Myocyte (in vitro differentiated cells): ENCODE measurements at regions not wholly inside any gene's neighbourhood (a gene's known extent, or its start where the extent isn't known, plus 50 kb on each side); places are given as distances from the start of the nearest gene placed in this dataset.
A peak's percentile ranks its signal among the peaks of the same experiment; 100 is the strongest.

Source experiments
- DNase-seq: peaks from one replicate; pipeline ENCODE4 v3.0.0-alpha.2; 2012; ENCODE audit warnings: low read depth

DNA sequence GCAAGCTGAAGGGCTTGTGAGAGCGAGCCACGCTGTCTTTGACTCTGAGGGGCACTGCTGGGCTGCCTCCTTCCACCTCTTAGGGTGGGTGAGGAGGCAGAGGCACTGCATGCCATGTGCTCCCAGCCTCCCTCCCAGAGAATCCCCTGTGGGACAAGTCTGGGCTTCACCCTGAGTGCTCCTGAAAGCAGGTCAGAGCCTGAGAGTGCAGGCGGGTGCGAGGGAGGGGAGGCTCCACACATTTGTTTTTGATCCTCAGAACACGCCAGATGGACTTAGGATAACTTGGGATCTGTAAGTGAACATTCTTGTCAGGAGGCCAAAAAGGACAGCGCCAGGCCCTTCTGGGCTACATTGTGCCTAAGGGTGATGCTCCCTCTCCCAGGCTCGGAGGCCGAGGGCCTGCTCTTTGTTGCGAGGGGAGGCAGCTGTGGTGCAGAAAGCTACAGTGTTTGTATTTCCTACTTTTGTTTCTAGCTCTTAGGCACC lies 155.4 kb downstream of the TMX1 start:
- DNase-seq, result peak; percentile 95

- DNase-seq, result peak; percentile 91
These were observed 156.3 kb downstream of the TMX1 start for GRCh38 chr14:51396222-51396815.

DNA sequence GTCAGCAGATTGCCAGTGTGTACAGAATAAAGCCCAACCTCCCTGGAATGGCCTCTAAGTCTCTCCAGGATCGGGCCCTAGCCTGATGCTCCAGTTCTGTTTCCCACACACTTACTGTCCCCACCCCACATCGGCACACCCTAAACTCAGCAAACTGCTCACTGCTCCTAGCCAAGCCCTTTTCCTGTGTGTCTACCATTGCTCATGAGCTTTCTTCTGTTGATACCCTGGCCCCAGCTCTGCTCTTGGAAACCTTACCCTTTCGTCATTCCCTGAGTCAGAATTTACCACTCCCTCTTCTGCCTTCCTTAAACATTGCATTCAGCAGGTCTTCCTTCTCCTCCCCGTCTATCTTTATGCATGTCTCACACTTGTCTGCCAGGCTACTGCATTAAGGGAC lies 158.9 kb downstream of the TMX1 start:
- peak; percentile 61 for DNase-seq

DNA sequence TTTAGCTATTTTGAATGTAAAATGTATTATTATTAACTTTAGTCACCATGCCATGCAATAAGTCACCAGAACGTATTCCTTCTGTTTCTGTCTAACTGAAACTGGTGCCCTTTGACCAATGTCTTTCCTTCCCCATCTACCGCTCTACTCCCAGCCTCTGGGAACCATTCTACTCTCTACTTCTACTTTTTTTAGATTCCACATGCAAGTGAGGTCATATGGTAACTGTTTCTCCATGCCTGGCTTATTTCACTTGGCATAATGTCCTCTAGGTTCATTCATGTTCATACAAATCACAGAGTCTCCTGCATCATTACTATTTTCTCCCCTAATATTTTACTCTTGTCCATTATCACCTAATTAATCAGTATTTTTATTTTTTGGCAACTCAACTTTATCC lies 160.1 kb downstream of the TMX1 start:
- no peak for DNase-seq

DNA sequence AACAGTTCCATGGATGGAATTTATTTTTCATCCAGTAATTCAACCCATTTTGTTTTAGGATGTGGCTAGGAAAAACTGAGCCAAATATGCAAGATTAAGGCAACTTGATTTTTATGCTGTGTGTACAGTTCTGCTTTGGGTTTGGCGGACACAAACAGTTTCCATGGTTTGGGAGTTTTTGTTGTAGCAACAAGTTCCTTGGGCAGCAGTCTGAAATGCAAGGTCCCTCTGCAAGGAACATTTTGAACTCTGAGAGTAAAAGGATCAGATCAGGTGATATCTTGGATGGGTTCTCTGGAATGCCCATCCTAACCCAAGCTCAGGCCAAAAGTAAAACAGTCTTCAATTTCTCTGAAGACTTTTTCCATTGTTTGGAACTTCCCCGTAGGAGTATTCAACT lies 161.2 kb downstream of the TMX1 start:
- DNase-seq, result no peak

DNA sequence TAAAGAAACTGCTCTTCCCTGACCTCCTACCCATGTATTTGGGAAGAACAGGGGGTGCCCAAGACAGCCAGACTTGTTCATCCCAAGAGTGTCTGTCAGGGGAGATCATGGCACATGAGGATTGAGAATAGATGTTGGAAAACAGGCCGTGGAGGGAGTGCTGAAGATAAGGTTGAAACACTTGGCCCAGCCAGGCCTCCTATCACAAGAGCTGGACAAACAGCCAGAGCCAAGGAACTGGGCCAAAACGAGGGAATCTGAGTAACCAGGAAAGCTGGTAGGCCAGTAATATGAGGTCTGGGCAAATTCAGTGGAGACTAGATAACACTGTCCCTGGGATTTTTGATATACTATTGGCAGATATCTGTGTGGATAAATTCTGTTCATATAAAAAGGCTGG lies 161.7 kb downstream of the TMX1 start:
- no peak for DNase-seq

GRCh38 chr14:51410897-51411296 lies 170.8 kb downstream of the TMX1 start:
- DNase-seq, result no peak

DNA sequence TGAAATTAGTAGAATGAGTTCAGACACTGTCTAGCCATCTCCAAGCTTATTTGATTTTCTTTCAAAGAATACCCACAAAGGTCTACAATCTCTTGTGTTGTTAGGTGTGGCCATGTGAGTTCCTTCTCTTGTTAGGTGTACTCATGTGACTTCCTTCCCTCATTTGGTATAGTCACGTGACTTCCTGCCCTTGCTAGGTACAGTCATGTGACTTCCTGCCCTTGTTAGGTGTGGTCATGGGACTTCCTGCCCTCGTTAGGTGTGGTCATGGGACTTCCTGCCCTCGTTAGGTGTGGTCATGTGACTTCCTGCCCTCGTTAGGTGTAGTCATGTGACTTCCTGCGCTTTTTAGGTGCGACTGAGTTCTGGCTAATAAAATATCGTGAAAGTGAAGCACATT lies 179.6 kb downstream of the TMX1 start:
- no peak for DNase-seq

DNA sequence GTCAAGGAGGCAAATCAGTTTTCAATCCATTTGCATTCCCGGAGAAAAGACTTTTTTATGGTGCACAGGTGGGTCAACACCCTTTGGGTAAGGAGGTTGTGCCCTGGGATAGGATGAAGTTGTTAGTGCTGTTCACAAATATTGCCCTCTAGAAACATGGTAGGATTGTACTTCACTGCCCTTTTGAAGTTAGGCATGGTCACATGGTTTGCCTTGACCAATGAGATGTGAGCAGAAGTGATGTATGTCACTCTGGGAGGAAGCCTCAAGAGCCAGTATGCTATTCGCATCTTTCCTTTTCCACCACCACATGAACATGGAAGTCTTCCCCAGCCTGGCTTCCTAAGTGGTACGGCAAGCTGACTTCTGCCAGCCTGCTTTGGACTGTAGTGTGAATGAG lies 182.7 kb downstream of the TMX1 start:
- no peak for DNase-seq

GRCh38 chr14:51424041-51424440 lies 184.0 kb downstream of the TMX1 start:
- no peak for DNase-seq

- DNase-seq, result peak; percentile 85
These were observed 184.7 kb downstream of the TMX1 start for GRCh38 chr14:51424561-51425251.

DNA sequence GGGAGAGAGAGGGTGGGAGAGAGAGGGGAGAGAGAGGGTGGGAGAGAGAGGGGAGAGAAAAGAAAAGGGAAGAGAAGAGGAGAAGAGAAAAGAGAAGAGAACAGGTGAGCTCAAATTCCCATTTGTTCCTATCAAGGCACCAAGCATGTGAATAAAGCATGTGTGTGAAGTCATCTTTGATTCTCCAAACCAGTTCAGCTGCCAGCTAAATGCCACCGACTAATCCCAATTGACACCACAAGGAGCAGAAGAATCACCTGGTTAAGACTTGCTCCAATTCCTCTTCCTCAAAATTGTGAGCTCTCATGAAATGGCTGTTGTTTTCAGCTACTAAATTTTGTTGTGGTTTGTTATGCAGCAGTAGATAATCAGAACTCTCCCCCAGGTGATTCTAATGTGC lies 188.9 kb downstream of the TMX1 start:
- peak; percentile 84 for DNase-seq

DNA sequence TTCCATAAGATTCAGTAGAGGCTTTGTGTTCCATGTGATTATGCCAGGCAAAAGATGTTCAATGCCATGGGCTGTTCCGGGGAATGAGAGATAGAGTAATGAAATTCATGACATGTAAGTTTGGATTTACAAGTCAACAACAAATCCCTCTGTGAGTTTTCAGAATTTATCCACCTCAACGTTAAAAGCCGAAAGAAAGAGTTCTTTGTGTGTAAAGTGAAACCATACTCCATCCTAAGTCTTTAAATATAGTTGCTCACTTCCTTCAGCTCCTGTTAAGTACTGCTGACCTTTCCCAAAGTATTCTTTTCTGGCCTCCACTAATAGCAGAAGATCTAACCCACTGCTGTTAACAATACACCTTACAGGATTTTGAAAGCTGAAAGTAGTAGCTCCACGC lies 190.0 kb downstream of the TMX1 start:
- peak; percentile 57 for DNase-seq

DNA sequence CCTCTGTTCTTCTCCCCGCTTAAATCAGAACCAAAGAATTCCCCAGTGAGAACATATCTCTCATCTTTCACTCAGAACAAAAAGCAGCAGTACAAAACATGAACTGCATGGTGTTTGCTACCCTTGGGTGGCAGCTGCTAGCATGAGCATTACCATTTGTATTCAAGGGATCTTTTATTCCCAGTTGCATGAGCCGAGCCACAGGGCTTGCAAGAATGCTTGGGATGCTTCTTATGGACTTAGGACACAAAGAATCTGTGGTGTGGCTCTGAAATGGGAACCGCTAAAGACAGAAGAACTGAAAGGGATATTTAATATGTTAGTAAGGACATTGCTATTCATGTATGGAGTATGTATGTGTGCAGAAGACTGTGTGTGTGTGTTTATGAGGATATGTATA lies 190.6 kb downstream of the TMX1 start:
- peak; percentile 98 for DNase-seq

- no peak for DNase-seq
These were observed 191.1 kb downstream of the TMX1 start for GRCh38 chr14:51431033-51431709.

DNA sequence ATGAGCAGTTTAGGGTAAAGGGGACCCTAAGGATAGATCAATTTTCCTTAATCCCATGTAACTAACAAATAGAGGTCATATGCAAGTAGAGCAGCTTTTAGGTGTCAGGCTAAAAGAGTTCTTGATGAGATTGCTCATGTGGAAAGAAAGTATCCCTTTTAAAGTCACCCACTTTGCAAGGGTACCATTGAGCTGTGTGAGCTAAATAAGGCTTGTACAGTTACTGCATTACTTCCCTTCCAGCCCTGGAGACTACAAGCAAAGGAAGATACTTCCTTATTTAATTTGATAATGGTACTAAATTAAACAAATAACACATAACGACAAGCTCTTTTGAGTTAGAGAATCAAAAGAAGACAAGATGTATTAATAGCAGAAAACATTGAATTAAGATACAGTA lies 191.7 kb downstream of the TMX1 start:
- no peak for DNase-seq

GRCh38 chr14:51432302-51432948 lies 192.4 kb downstream of the TMX1 start:
- DNase-seq, result no peak

DNA sequence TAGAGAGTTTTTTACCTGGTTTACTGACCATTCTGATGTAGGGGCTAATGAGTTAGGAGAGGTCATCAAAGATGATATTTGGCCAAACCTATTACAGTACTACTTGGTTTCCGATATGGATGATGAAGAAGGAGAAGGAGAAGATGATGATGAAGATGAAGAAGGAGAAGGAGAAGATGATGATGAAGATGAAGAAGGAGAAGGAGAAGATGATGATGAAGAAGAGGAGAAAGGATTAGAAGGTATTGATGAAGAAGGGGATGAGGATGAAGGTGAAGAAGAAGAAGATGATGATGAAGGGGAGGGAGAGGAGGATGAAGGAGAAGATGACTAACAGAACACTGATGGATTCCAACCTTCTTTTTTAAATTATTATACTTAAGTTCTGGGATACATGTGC lies 196.6 kb downstream of the TMX1 start:
- no peak for DNase-seq

GRCh38 chr14:51439896-51440295 lies 199.8 kb downstream of the TMX1 start:
- DNase-seq, result no peak

DNA sequence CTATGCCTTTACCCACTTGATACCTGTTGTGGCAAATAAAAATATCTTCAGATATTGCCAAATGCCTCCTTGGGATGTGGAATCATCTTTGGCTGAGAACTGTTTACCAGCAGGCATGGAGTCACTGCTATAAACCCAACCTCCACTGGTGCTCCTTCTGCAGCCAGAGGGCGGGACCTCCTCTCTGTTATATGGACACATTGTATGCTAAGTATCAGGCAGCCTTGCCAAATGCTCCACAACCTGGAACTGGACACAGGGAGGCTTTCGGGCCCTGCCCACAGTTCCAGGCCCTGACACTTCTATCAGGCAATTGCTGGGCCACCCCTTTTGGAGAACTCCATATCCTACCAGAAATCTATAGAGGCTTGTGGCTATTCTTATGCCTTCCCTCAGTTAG lies 201.0 kb downstream of the TMX1 start:
- DNase-seq, result no peak

- peak; percentile 86 for DNase-seq
These were observed 202.6 kb downstream of the TMX1 start for GRCh38 chr14:51442513-51443175.
